ENCODE measurements at regions not wholly inside any gene's neighbourhood (a gene's known extent, or its start where the extent isn't known, plus 50 kb on each side); places are given as distances from the start of the nearest gene placed in this dataset.

GRCh38 chr10:64261676-64262075, 740.5 kb downstream of the REEP3 start:
- TF ChIP-seq CTCF (IDR thresholded peaks at IDR 0.05; ENCODE audit: low read length), result no peak
- no peak for TF ChIP-seq EZH2phosphoT487 (IDR thresholded peaks at IDR 0.05; ENCODE audit: low read length)
- no peak for TF ChIP-seq EZH2 (optimal IDR thresholded peaks at IDR 0.05; ENCODE audit: low read depth, low read length)

All from MM.1S (cell line).